GM21723 (cell line): ENCODE measurements at regions not wholly inside any gene's neighbourhood (a gene's known extent, or its start where the extent isn't known, plus 50 kb on each side); places are given as distances from the start of the nearest gene placed in this dataset.
"Not testable (repeated sequence)": the region's sequence is repeated elsewhere in the genome, so short reads cannot be mapped to it uniquely, and the experiment has no call there.

Experiments
- ATAC-seq: cut with Tn5 transposase; IDR thresholded peaks from one replicate; pipeline ENCODE4 v1.9.1; 2021; ENCODE audit warnings: mild to moderate bottlenecking, moderate library complexity; ENCODE audit not compliant: unreplicated experiment

GRCh38 chr5:17326600-17327037 lies 109.2 kb downstream of the BASP1 start:
- no peak for ATAC-seq

GRCh38 chr5:17327048-17327625 lies 109.7 kb downstream of the BASP1 start:
- ATAC-seq = no peak

GRCh38 chr5:17329571-17329970 lies 112.1 kb downstream of the BASP1 start:
- no peak for ATAC-seq

GRCh38 chr5:17330386-17330785 lies 113.0 kb downstream of the BASP1 start:
- ATAC-seq = no peak

- ATAC-seq = no peak
Measured at GRCh38 chr5:17331651-17332050, 114.2 kb downstream of the BASP1 start.

- ATAC-seq = no peak
Measured at GRCh38 chr5:17333755-17334154, 116.3 kb downstream of the BASP1 start.

GRCh38 chr5:17336054-17336453 lies 118.6 kb downstream of the BASP1 start:
- ATAC-seq = no peak

- not testable (repeated sequence) for ATAC-seq
Measured at GRCh38 chr5:17336723-17337122, 119.3 kb downstream of the BASP1 start.

GRCh38 chr5:17339841-17340240 lies 122.4 kb downstream of the BASP1 start:
- ATAC-seq = no peak

GRCh38 chr5:17340379-17340778 lies 122.9 kb downstream of the BASP1 start:
- ATAC-seq = no peak

GRCh38 chr5:17340819-17341218 lies 123.4 kb downstream of the BASP1 start:
- ATAC-seq = no peak

- ATAC-seq = peak; percentile 94
Measured at GRCh38 chr5:17343675-17344074, 126.2 kb downstream of the BASP1 start.

GRCh38 chr5:17346811-17347210 lies 129.4 kb downstream of the BASP1 start:
- ATAC-seq = no peak

GRCh38 chr5:17352223-17352622 lies 134.8 kb downstream of the BASP1 start:
- no peak for ATAC-seq

- ATAC-seq = no peak
Measured at GRCh38 chr5:17354265-17354664, 136.8 kb downstream of the BASP1 start.

GRCh38 chr5:17355586-17356346 lies 138.3 kb downstream of the BASP1 start:
- no peak for ATAC-seq

GRCh38 chr5:17356551-17356950 lies 139.1 kb downstream of the BASP1 start:
- no peak for ATAC-seq

- no peak for ATAC-seq
Measured at GRCh38 chr5:17357504-17357903, 140.1 kb downstream of the BASP1 start.

GRCh38 chr5:17358031-17358430 lies 140.0 kb upstream of the TAF11L2 start:
- ATAC-seq = no peak

- ATAC-seq = no peak
Measured at GRCh38 chr5:17359451-17360011, 138.5 kb upstream of the TAF11L2 start.

GRCh38 chr5:17360879-17361278 lies 137.2 kb upstream of the TAF11L2 start:
- no peak for ATAC-seq

- ATAC-seq = no peak
Measured at GRCh38 chr5:17361331-17361730, 136.7 kb upstream of the TAF11L2 start.
